22Rv1 (cell line): ENCODE measurements at regions not wholly inside any gene's neighbourhood (a gene's known extent, or its start where the extent isn't known, plus 50 kb on each side); places are given as distances from the start of the nearest gene placed in this dataset.
"Not testable (repeated sequence)": the region's sequence is repeated elsewhere in the genome, so short reads cannot be mapped to it uniquely, and the experiment has no call there.

Experiments
- H3K27ac ChIP-seq: fragments of 450-650 bp; 2 replicates; pipeline ENCODE4 v1.5.1; 2017
- CTCF ChIP-seq: fragments of 450-650 bp; IDR thresholded peaks from 2 replicates; pipeline ENCODE4 v1.5.1; 2017; ENCODE audit warnings: mild to moderate bottlenecking
- ZFX ChIP-seq: fragments of 450-650 bp; IDR thresholded peaks from 2 replicates; pipeline ENCODE4 v1.6.1; 2017; ENCODE audit warnings: antibody characterized with exemption, borderline replicate concordance

DNA sequence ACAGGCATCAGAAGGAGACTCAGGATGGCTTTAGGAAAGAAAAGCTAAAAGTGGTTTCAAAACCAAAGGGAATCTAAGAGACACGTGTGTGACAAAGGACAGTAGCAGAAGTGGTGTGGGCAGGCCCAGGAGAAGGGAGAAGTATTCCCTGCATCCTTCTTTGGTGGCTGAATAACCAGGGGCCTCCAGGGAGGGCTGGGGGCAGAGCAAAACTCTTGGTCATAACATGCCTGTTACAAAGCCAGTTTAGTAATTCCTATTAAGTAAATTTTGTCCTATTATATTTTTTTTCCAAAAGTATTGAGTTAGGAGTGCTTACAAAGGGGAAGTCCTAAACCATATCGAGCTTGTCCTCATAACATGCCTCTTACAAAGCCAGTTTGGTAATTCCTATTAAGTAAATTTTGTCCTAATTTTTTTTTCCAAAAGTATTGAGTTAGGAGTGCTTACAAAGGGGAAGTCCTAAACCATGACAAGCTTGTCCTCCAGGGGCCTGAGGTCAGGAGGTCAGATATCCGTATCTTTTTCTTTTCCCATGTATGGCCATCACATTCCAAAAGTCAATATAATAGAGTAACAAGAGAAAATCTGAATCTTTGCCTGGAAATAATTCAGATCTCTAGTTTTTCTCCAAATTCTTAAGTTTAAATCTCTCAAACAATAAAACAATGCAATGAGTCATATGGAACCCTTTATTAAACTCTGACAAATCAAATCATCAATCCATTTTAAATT lies 509.2 kb downstream of the LTN1 start:
- no peak overlapping the region for H3K27ac ChIP-seq
- no peak for TF ChIP-seq ZFX
- TF ChIP-seq CTCF: no peak

DNA sequence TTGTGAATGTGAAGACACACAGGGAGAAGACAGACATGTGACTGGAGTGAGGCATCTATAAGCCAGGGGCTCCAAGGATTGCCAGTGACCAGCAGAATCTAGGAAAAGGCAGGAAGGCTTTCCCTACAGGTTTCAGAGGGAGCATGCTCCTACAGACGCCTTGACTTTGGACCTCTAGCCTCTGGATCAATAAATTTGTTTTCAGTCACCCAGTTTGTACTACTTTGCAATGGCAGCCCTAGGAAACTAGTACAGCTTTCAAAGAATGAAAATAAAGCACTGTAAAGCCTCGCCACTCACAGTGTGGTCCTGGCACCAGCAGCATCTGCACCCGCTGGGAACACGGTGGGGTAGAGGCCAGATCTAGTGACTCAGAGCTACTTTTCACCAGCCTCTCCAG lies 510.0 kb downstream of the LTN1 start:
- H3K27ac ChIP-seq: no peak overlapping the region
- TF ChIP-seq ZFX: no peak
- no peak for TF ChIP-seq CTCF

GRCh38 chr21:28480470-28480869 lies 512.2 kb downstream of the LTN1 start:
- H3K27ac ChIP-seq: no peak overlapping the region
- TF ChIP-seq CTCF (no peak), ZFX (no peak)

- H3K27ac ChIP-seq: no peak overlapping the region
- TF ChIP-seq CTCF (no peak), ZFX (no peak)
Measured at GRCh38 chr21:28473530-28474220, 519.0 kb downstream of the LTN1 start.

- H3K27ac ChIP-seq: not testable (repeated sequence)
Measured at GRCh38 chr21:28472543-28472942, 520.1 kb downstream of the LTN1 start.

GRCh38 chr21:28464988-28465387 lies 527.7 kb downstream of the LTN1 start:
- TF ChIP-seq CTCF: no peak
- no peak for TF ChIP-seq ZFX
- no peak overlapping the region for H3K27ac ChIP-seq

GRCh38 chr21:28464095-28464494 lies 528.6 kb downstream of the LTN1 start:
- TF ChIP-seq ZFX (no peak), CTCF (no peak)
- no peak overlapping the region for H3K27ac ChIP-seq
